ENCODE measurements at regions not wholly inside any gene's neighbourhood (a gene's known extent, or its start where the extent isn't known, plus 50 kb on each side); places are given as distances from the start of the nearest gene placed in this dataset.

- Histone ChIP-seq H3K9me3 (ENCODE audit: control insufficient read depth in 2 of 2, insufficient read depth in 1 of 2, low read length in 1 of 2) (no peaks in the 10 kb centered on the region), H3K27me3 (ENCODE audit: control insufficient read depth in 2 of 2, insufficient read depth in 1 of 2, low read length in 1 of 2) (no peaks in the 10 kb centered on the region), H3K4me3 (ENCODE audit: low read length in 2 of 2) (no peak overlapping the region), H3K27ac (ENCODE audit: low read depth in 1 of 2, low read length in 1 of 2) (no peak overlapping the region), H3K4me1 (ENCODE audit: control insufficient read depth in 2 of 2, insufficient read depth in 2 of 2, low read length in 2 of 2) (no peaks in the 10 kb centered on the region), H3K36me3 (ENCODE audit: control insufficient read depth in 2 of 2, insufficient read depth in 2 of 2, low read length in 1 of 2) (no peaks in the 10 kb centered on the region)
- WGBS: 93% methylated on average over 2 of the region's 2 CpGs
- no peak for DNase-seq (ENCODE audit: low read depth in 6 of 9, low spot score in 9 of 9)
Measured at GRCh38 chr22:27543460-27543859, 258.1 kb downstream of the MN1 start.

- Histone ChIP-seq H3K4me1 (ENCODE audit: control insufficient read depth in 2 of 2, insufficient read depth in 2 of 2, low read length in 2 of 2) (no peaks in the 10 kb centered on the region), H3K36me3 (ENCODE audit: control insufficient read depth in 2 of 2, insufficient read depth in 2 of 2, low read length in 1 of 2) (no peaks in the 10 kb centered on the region), H3K4me3 (ENCODE audit: low read length in 2 of 2) (no peak overlapping the region), H3K27me3 (ENCODE audit: control insufficient read depth in 2 of 2, insufficient read depth in 1 of 2, low read length in 1 of 2) (no peaks in the 10 kb centered on the region), H3K27ac (ENCODE audit: low read depth in 1 of 2, low read length in 1 of 2) (no peak overlapping the region), H3K9me3 (ENCODE audit: control insufficient read depth in 2 of 2, insufficient read depth in 1 of 2, low read length in 1 of 2) (no peaks in the 10 kb centered on the region)
- WGBS: 91% methylated on average over 7 of the region's 7 CpGs
- DNase-seq (ENCODE audit: low read depth in 6 of 9, low spot score in 9 of 9): no peak
Measured at GRCh38 chr22:27545085-27545484, 256.5 kb downstream of the MN1 start.

GRCh38 chr22:27546157-27546935 lies 255.2 kb downstream of the MN1 start:
- H3K36me3 ChIP-seq (ENCODE audit: control insufficient read depth in 2 of 2, insufficient read depth in 2 of 2, low read length in 1 of 2): no peaks in the 10 kb centered on the region
- no peak overlapping the region for H3K27ac ChIP-seq (ENCODE audit: low read depth in 1 of 2, low read length in 1 of 2)
- no peak overlapping the region for H3K4me3 ChIP-seq (ENCODE audit: low read length in 2 of 2)
- no peak for DNase-seq (ENCODE audit: low read depth in 6 of 9, low spot score in 9 of 9)
- 73% methylated on average over 18 of the region's 18 CpGs for WGBS
- no peaks in the 10 kb centered on the region for H3K9me3 ChIP-seq (ENCODE audit: control insufficient read depth in 2 of 2, insufficient read depth in 1 of 2, low read length in 1 of 2)
- H3K27me3 ChIP-seq (ENCODE audit: control insufficient read depth in 2 of 2, insufficient read depth in 1 of 2, low read length in 1 of 2): no peaks in the 10 kb centered on the region
- H3K4me1 ChIP-seq (ENCODE audit: control insufficient read depth in 2 of 2, insufficient read depth in 2 of 2, low read length in 2 of 2): no peaks in the 10 kb centered on the region

GRCh38 chr22:27551402-27551801 lies 250.2 kb downstream of the MN1 start:
- no peaks in the 10 kb centered on the region for H3K9me3 ChIP-seq (ENCODE audit: control insufficient read depth in 2 of 2, insufficient read depth in 1 of 2, low read length in 1 of 2)
- DNase-seq (ENCODE audit: low read depth in 6 of 9, low spot score in 9 of 9): no peak
- H3K27ac ChIP-seq (ENCODE audit: low read depth in 1 of 2, low read length in 1 of 2): no peak overlapping the region
- no peaks in the 10 kb centered on the region for H3K27me3 ChIP-seq (ENCODE audit: control insufficient read depth in 2 of 2, insufficient read depth in 1 of 2, low read length in 1 of 2)
- no peak overlapping the region for H3K4me3 ChIP-seq (ENCODE audit: low read length in 2 of 2)
- WGBS: 94% methylated on average over 7 of the region's 7 CpGs
- H3K4me1 ChIP-seq (ENCODE audit: control insufficient read depth in 2 of 2, insufficient read depth in 2 of 2, low read length in 2 of 2): no peaks in the 10 kb centered on the region
- no peaks in the 10 kb centered on the region for H3K36me3 ChIP-seq (ENCODE audit: control insufficient read depth in 2 of 2, insufficient read depth in 2 of 2, low read length in 1 of 2)

GRCh38 chr22:27552176-27552575 lies 249.4 kb downstream of the MN1 start:
- no peaks in the 10 kb centered on the region for H3K27me3 ChIP-seq (ENCODE audit: control insufficient read depth in 2 of 2, insufficient read depth in 1 of 2, low read length in 1 of 2)
- no peaks in the 10 kb centered on the region for H3K36me3 ChIP-seq (ENCODE audit: control insufficient read depth in 2 of 2, insufficient read depth in 2 of 2, low read length in 1 of 2)
- no peak overlapping the region for H3K4me3 ChIP-seq (ENCODE audit: low read length in 2 of 2)
- no peak overlapping the region for H3K27ac ChIP-seq (ENCODE audit: low read depth in 1 of 2, low read length in 1 of 2)
- no peaks in the 10 kb centered on the region for H3K4me1 ChIP-seq (ENCODE audit: control insufficient read depth in 2 of 2, insufficient read depth in 2 of 2, low read length in 2 of 2)
- H3K9me3 ChIP-seq (ENCODE audit: control insufficient read depth in 2 of 2, insufficient read depth in 1 of 2, low read length in 1 of 2): no peaks in the 10 kb centered on the region
- no peak for DNase-seq (ENCODE audit: low read depth in 6 of 9, low spot score in 9 of 9)
- WGBS: 92% methylated on average over 7 of the region's 7 CpGs

- Histone ChIP-seq H3K27ac (ENCODE audit: low read depth in 1 of 2, low read length in 1 of 2) (no peak overlapping the region), H3K36me3 (ENCODE audit: control insufficient read depth in 2 of 2, insufficient read depth in 2 of 2, low read length in 1 of 2) (no peaks in the 10 kb centered on the region), H3K4me3 (ENCODE audit: low read length in 2 of 2) (no peak overlapping the region), H3K9me3 (ENCODE audit: control insufficient read depth in 2 of 2, insufficient read depth in 1 of 2, low read length in 1 of 2) (no peaks in the 10 kb centered on the region), H3K27me3 (ENCODE audit: control insufficient read depth in 2 of 2, insufficient read depth in 1 of 2, low read length in 1 of 2) (no peaks in the 10 kb centered on the region), H3K4me1 (ENCODE audit: control insufficient read depth in 2 of 2, insufficient read depth in 2 of 2, low read length in 2 of 2) (no peaks in the 10 kb centered on the region)
- no peak for DNase-seq (ENCODE audit: low read depth in 6 of 9, low spot score in 9 of 9)
- WGBS: 98% methylated on average over 1 of the region's 1 CpG
Measured at GRCh38 chr22:27552863-27553262, 248.7 kb downstream of the MN1 start.

GRCh38 chr22:27554106-27554811 lies 247.3 kb downstream of the MN1 start:
- Histone ChIP-seq H3K4me3 (ENCODE audit: low read length in 2 of 2) (no peak overlapping the region), H3K27ac (ENCODE audit: low read depth in 1 of 2, low read length in 1 of 2) (no peak overlapping the region), H3K4me1 (ENCODE audit: control insufficient read depth in 2 of 2, insufficient read depth in 2 of 2, low read length in 2 of 2) (no peaks in the 10 kb centered on the region), H3K27me3 (ENCODE audit: control insufficient read depth in 2 of 2, insufficient read depth in 1 of 2, low read length in 1 of 2) (no peaks in the 10 kb centered on the region), H3K9me3 (ENCODE audit: control insufficient read depth in 2 of 2, insufficient read depth in 1 of 2, low read length in 1 of 2) (no peaks in the 10 kb centered on the region), H3K36me3 (ENCODE audit: control insufficient read depth in 2 of 2, insufficient read depth in 2 of 2, low read length in 1 of 2) (no peaks in the 10 kb centered on the region)
- DNase-seq (ENCODE audit: low read depth in 6 of 9, low spot score in 9 of 9): no peak
- WGBS: 86% methylated on average over 14 of the region's 14 CpGs

- Histone ChIP-seq H3K27me3 (ENCODE audit: control insufficient read depth in 2 of 2, insufficient read depth in 1 of 2, low read length in 1 of 2) (no peaks in the 10 kb centered on the region), H3K4me1 (ENCODE audit: control insufficient read depth in 2 of 2, insufficient read depth in 2 of 2, low read length in 2 of 2) (no peaks in the 10 kb centered on the region), H3K9me3 (ENCODE audit: control insufficient read depth in 2 of 2, insufficient read depth in 1 of 2, low read length in 1 of 2) (no peaks in the 10 kb centered on the region), H3K4me3 (ENCODE audit: low read length in 2 of 2) (no peak overlapping the region), H3K27ac (ENCODE audit: low read depth in 1 of 2, low read length in 1 of 2) (no peak overlapping the region), H3K36me3 (ENCODE audit: control insufficient read depth in 2 of 2, insufficient read depth in 2 of 2, low read length in 1 of 2) (no peaks in the 10 kb centered on the region)
- WGBS: 85% methylated on average over 6 of the region's 6 CpGs
- DNase-seq (ENCODE audit: low read depth in 6 of 9, low spot score in 9 of 9): no peak
Measured at GRCh38 chr22:27554841-27555456, 246.6 kb downstream of the MN1 start.

GRCh38 chr22:27556371-27556770 lies 245.2 kb downstream of the MN1 start:
- H3K27me3 ChIP-seq (ENCODE audit: control insufficient read depth in 2 of 2, insufficient read depth in 1 of 2, low read length in 1 of 2): no peaks in the 10 kb centered on the region
- H3K4me1 ChIP-seq (ENCODE audit: control insufficient read depth in 2 of 2, insufficient read depth in 2 of 2, low read length in 2 of 2): no peaks in the 10 kb centered on the region
- no peaks in the 10 kb centered on the region for H3K9me3 ChIP-seq (ENCODE audit: control insufficient read depth in 2 of 2, insufficient read depth in 1 of 2, low read length in 1 of 2)
- H3K27ac ChIP-seq (ENCODE audit: low read depth in 1 of 2, low read length in 1 of 2): no peak overlapping the region
- H3K4me3 ChIP-seq (ENCODE audit: low read length in 2 of 2): no peak overlapping the region
- no peaks in the 10 kb centered on the region for H3K36me3 ChIP-seq (ENCODE audit: control insufficient read depth in 2 of 2, insufficient read depth in 2 of 2, low read length in 1 of 2)
- WGBS: 96% methylated on average over 12 of the region's 12 CpGs
- no peak for DNase-seq (ENCODE audit: low read depth in 6 of 9, low spot score in 9 of 9)
